ENCODE measurements at regions not wholly inside any gene's neighbourhood (a gene's known extent, or its start where the extent isn't known, plus 50 kb on each side); places are given as distances from the start of the nearest gene placed in this dataset.
"Not testable (repeated sequence)": the region's sequence is repeated elsewhere in the genome, so short reads cannot be mapped to it uniquely, and the experiment has no call there.

DNA sequence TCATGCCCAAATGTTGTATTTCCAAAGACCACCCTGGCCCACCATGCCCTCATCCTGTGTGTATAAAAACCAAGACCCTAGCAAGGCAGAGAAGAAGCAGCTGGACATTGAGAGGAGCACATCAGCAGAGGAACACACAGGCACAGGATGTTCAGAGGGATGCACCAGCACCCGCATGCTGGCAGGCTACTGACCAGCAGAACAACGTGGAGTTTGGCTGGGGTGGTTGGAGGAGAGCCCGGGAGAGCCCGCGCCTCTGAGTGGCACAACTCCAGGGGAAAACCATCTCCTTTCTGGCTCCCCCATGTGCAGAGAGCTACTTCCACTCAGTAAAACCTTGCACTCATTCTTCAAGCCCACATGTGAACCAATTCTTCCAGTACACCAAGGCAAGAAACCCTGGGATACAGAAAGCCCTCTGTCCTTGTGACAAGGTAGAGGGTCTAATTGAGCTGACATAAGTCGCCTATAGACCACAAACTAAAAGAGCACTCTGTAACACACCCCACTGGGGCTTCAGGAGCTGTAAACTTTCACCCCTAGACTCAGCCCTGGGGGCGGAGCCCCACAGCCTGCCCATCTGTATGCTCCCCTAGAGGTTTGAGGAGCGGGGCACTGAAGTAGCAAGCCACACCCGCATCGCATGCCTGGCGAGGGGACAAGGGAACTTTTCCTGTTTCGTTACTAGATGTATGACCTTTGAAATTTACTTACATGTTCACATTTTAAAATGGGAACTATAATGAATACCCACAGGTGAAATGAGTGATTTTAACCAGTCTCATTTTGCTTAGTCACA, 831.5 kb upstream of the CITED2 start:
- FAIRE-seq: no peak

DNA sequence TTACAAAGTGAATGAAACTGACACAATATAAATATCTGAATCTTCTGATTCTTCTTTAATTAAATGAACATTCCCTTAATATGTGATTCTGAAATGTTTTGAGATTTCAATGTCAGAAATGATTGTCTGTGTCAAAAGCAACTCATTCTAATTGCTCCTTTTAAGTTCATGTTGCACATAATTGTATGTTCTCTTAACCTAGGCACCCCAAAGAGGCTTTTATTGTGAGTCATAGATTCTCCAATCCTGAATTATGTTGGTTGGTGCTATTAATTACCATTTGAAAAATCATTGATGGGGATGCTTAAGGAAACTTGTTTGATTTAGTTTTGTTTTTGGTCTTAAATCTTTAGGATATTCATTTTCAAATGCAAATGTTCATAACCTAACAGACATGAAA, 829.7 kb upstream of the CITED2 start:
- peak; percentile 48 for FAIRE-seq

- FAIRE-seq: peak; percentile 88
These were observed 829.3 kb upstream of the CITED2 start for GRCh38 chr6:140203661-140204147.

DNA sequence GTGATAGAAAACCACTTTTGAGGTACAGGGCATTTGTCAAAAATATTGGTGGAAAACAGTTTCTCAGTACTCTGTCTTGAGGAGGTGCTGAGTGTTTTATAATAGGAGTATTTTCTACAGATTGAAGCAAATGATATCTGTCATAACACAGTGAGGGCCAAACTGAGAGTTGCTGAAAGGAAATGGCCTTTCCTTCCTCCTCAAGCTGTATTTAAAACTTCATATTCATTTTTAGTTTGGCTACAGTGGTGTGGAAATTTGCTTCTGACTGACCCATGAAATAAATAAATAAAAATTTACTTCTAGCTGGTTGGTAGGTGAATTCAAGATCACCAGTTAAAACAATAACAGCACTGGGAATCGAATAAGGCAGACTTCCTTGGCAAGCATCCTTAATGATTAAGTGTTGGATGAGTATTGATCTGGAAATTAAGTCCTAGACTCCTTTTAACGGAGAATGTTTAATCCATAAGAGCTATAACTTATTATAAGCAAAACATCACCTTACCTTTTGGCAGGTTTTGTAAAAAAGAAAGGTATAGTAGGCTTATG, 828.6 kb upstream of the CITED2 start:
- no peak for FAIRE-seq

- FAIRE-seq: no peak
These were observed 827.5 kb upstream of the CITED2 start for GRCh38 chr6:140201787-140202458.

GRCh38 chr6:140193269-140193668, 818.8 kb upstream of the CITED2 start:
- no peak for FAIRE-seq

DNA sequence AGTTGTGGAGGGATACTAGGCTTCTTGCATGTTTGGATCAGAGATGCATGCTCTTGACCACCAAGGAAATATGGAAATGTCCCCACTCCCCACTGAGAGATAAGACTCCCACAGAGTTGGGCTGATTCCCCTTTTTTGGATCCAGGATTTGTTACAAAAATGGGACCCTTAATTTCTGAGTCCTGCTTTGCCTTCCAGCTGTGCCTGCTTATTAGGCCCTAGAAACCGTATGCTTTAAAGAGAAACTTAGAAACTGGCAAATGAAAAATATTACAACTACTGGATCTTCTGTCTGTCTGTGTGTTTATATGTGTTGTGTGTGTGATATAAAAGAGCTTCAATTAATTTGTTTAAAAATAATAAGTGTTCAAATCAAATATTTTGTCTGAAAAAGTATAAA, 817.6 kb upstream of the CITED2 start:
- no peak for FAIRE-seq

GRCh38 chr6:140189263-140189662, 814.8 kb upstream of the CITED2 start:
- FAIRE-seq: not testable (repeated sequence)

GRCh38 chr6:140185991-140186390, 811.5 kb upstream of the CITED2 start:
- FAIRE-seq: no peak

GRCh38 chr6:140183881-140184280, 809.4 kb upstream of the CITED2 start:
- FAIRE-seq: peak; percentile 96

DNA sequence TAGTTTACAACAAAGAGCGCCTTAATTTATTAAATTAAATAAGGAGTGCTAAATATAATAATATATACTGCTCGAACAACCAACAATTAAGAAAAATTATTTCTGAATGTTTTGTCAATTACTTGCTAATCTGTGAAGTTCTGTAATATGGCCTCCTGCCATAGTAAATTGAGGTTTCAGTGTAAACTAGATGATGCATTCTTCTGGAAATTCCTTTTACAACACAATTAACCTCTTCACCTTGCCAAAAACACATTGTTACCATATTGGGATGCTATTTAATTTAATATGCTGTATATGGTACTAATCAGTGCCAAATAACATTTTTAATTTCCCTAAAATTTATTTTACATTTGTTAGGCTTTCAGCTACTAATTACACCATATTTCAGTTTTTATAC, 808.4 kb upstream of the CITED2 start:
- peak; percentile 39 for FAIRE-seq

DNA sequence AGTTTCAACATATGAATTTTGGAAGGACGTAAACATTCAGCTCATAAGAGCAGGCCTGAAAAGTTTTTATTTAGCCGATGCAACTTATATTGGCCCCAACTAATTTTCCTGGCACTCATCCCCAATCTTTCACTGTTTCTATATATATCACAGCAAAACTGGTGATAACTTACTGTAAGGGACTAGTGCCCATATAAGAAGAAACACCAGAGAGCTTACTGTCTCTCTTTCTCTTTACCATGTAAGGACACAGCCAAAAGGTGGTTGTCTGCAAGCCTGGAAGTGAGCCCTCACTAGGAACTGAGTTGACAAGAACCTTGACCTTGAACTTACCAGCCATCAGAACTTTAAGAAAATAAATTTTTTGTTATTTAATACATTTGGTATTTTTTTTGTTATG, 807.4 kb upstream of the CITED2 start:
- FAIRE-seq: no peak

DNA sequence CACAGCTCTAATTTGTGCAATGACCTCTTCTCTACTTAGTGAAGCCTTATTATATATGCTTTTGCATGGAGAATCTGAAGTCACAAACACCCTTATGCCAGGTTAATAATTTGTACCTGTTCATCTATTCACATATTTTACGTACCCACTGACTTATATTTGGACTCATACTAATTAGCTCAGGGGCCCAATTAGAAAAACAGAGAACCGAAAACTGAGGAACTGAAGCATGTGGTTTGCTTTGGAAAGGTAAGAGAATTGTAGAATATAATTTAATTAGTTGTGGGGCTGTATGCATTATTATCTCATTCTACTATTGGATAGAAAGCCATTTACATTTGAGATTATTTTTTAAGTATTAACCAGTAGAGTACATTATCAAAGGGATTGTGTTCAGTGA, 805.9 kb upstream of the CITED2 start:
- no peak for FAIRE-seq

DNA sequence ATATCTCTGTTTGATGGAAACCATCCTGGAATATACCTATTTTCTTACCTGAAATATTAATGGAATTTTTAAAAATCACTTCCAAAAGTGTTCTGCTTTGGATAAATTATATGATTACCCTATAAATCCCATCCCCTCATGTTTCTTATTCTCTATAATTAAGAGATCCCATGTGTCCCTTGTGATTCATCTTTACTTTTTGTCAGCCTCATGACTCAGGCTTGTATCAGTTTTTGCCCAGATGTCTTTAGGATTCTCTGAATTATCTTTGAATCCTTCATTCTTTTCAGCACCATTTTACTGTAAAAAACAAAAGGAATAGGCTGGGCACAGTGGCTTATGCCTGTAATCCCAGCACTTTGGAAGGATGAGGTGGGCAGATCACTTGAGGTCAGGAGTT, 804.5 kb upstream of the CITED2 start:
- no peak for FAIRE-seq

GRCh38 chr6:140178520-140178919, 804.1 kb upstream of the CITED2 start:
- no peak for FAIRE-seq

- no peak for FAIRE-seq
These were observed 801.9 kb upstream of the CITED2 start for GRCh38 chr6:140176306-140176705.

DNA sequence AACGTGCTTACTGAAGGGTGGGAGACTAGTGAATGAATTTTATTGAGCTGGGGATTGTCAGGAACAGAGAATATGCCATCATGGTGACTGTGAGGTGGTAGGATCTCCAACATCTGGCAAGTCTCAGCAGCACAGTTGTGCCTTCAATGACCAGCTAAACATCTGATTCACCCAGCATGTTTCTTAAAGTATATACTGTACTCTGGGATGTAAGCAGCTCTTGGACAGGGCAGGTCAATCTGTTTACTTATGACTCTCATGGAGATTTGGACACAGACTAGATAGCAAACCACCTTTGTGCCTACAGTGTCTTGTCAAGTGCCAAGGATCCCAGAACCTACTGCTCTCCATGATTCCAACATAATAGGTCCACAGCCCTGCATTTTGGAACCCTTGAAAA, 801.0 kb upstream of the CITED2 start:
- FAIRE-seq: no peak

GRCh38 chr6:140174524-140174923, 800.1 kb upstream of the CITED2 start:
- no peak for FAIRE-seq

GRCh38 chr6:140168365-140168764, 793.9 kb upstream of the CITED2 start:
- no peak for FAIRE-seq

DNA sequence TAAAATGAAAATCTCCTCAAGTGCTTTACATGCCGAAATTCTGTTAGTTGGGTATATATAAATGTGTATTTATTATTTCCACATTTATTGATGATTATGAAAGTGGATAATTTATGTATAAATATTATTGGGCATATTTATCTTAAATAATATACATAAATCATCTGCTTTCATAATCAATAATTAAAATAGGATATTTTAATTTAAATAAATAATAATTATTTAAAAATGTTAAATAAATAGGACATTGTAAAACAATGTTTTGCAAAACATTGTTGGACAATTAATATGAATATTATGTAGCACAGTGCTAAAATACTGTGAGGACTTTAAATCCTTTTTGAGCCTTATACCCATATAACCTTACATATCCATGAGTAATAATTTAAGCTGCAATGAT, 786.5 kb upstream of the CITED2 start:
- peak; percentile 51 for FAIRE-seq

DNA sequence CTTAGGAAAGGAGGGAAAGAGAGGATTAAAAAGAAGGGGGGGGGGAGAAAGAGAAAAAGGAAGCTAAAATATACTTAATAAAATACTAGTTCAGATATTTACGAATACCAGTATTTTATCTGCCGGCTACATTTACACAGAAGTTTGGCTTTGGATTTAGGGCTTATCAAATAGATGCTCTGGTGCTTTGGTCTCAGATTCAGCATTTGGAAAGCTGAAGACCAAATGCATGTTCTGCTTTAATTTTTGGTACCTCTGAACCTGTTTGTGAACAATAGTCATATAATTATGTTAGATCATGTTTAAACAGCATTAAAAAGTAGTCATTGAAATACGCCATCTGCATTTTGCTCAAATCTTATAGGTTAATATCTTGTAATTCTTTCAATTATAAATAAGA, 786.0 kb upstream of the CITED2 start:
- no peak for FAIRE-seq

- FAIRE-seq: no peak
These were observed 781.7 kb upstream of the CITED2 start for GRCh38 chr6:140156131-140156530.

GRCh38 chr6:140155451-140156126, 781.1 kb upstream of the CITED2 start:
- FAIRE-seq: no peak
